GM18520 (cell line): ENCODE measurements at regions not wholly inside any gene's neighbourhood (a gene's known extent, or its start where the extent isn't known, plus 50 kb on each side); places are given as distances from the start of the nearest gene placed in this dataset.

Experiments
- ATAC-seq: cut with Tn5 transposase; IDR thresholded peaks from one replicate; pipeline ENCODE4 v1.9.1; 2021; ENCODE audit not compliant: unreplicated experiment

GRCh38 chr6:21459641-21460040, 133.9 kb upstream of the SOX4 start:
- ATAC-seq = no peak

- ATAC-seq = no peak
These were observed 131.6 kb upstream of the SOX4 start for GRCh38 chr6:21461844-21462518.

- no peak for ATAC-seq
These were observed 131.1 kb upstream of the SOX4 start for GRCh38 chr6:21462519-21462852.

GRCh38 chr6:21467091-21467490, 126.5 kb upstream of the SOX4 start:
- no peak for ATAC-seq

- ATAC-seq = no peak
These were observed 125.1 kb upstream of the SOX4 start for GRCh38 chr6:21468461-21468860.

GRCh38 chr6:21469213-21469612, 124.3 kb upstream of the SOX4 start:
- ATAC-seq = no peak

- ATAC-seq = no peak
These were observed 117.4 kb upstream of the SOX4 start for GRCh38 chr6:21476112-21476511.

- no peak for ATAC-seq
These were observed 115.1 kb upstream of the SOX4 start for GRCh38 chr6:21478411-21478810.

- ATAC-seq = no peak
These were observed 114.5 kb upstream of the SOX4 start for GRCh38 chr6:21478883-21479539.

- ATAC-seq = no peak
These were observed 107.4 kb upstream of the SOX4 start for GRCh38 chr6:21486115-21486514.

- ATAC-seq = no peak
These were observed 103.7 kb upstream of the SOX4 start for GRCh38 chr6:21489826-21490225.

GRCh38 chr6:21491955-21492354, 101.6 kb upstream of the SOX4 start:
- ATAC-seq = no peak

- ATAC-seq = no peak
These were observed 99.0 kb upstream of the SOX4 start for GRCh38 chr6:21494505-21494904.

GRCh38 chr6:21496196-21496595, 97.4 kb upstream of the SOX4 start:
- no peak for ATAC-seq

- ATAC-seq = no peak
These were observed 96.8 kb upstream of the SOX4 start for GRCh38 chr6:21496706-21497105.

- no peak for ATAC-seq
These were observed 93.1 kb upstream of the SOX4 start for GRCh38 chr6:21500314-21501020.

GRCh38 chr6:21501021-21501354, 92.6 kb upstream of the SOX4 start:
- ATAC-seq = no peak

GRCh38 chr6:21501815-21502214, 91.7 kb upstream of the SOX4 start:
- ATAC-seq = no peak

GRCh38 chr6:21502682-21503081, 90.9 kb upstream of the SOX4 start:
- no peak for ATAC-seq

- no peak for ATAC-seq
These were observed 88.8 kb upstream of the SOX4 start for GRCh38 chr6:21504790-21505189.

GRCh38 chr6:21505574-21505990, 88.0 kb upstream of the SOX4 start:
- ATAC-seq = no peak

- no peak for ATAC-seq
These were observed 87.4 kb upstream of the SOX4 start for GRCh38 chr6:21506126-21506525.

GRCh38 chr6:21507811-21508210, 85.7 kb upstream of the SOX4 start:
- no peak for ATAC-seq
